Fibroblast of lung (primary cell): ENCODE measurements at regions not wholly inside any gene's neighbourhood (a gene's known extent, or its start where the extent isn't known, plus 50 kb on each side); places are given as distances from the start of the nearest gene placed in this dataset.

Source experiments
- DNase-seq, 2 donors: peaks; one replicate each; pipeline versions ENCODE4 v3.0.0 to v3.0.0-alpha.2; 2010; ENCODE audit warnings: low read depth in 2 of 2
- H2AFZ ChIP-seq: 2 replicates; pipeline ENCODE4 v1.5.1; 2012; ENCODE audit warnings: low read length, control low read depth, inconsistent platforms
- H3K27ac ChIP-seq: 2 replicates; pipeline ENCODE4 v1.5.1; 2011; ENCODE audit warnings: low read length, control low read depth; ENCODE audit not compliant: insufficient read depth
- H3K27me3 ChIP-seq: 2 replicates; pipeline ENCODE4 v1.5.1; 2011; ENCODE audit warnings: mild to moderate bottlenecking, low read length; ENCODE audit not compliant: control insufficient read depth, insufficient read depth
- H3K36me3 ChIP-seq: 2 replicates; pipeline ENCODE4 v1.5.1; 2011; ENCODE audit warnings: low read length; ENCODE audit not compliant: control insufficient read depth, insufficient read depth
- H3K4me1 ChIP-seq: 2 replicates; pipeline ENCODE4 v1.5.1; 2011; ENCODE audit warnings: low read length; ENCODE audit not compliant: control insufficient read depth, insufficient read depth; ENCODE audit errors: extremely low read depth
- H3K4me2 ChIP-seq: 2 replicates; pipeline ENCODE4 v1.5.1; 2011; ENCODE audit warnings: low read length, control low read depth; ENCODE audit not compliant: insufficient read depth; ENCODE audit errors: extremely low read depth
- H3K4me3 ChIP-seq, 4 experiments: fragments of 200-600 bp in 1 of 4; sonication (generic) in 1 of 4; replicated peaks in 1 of 4; 2 replicates each; pipeline ENCODE4 v1.5.1; 2011 to 2016; ENCODE audit warnings: low read length in 4 of 4, low read depth in 3 of 4, mild to moderate bottlenecking in 3 of 4, control low read depth in 2 of 4, inconsistent platforms in 1 of 4, mixed read lengths in 1 of 4; ENCODE audit not compliant: insufficient read depth in 1 of 4; ENCODE audit errors: control extremely low read depth in 1 of 4
- H3K79me2 ChIP-seq: 2 replicates; pipeline ENCODE4 v1.5.1; 2012; ENCODE audit warnings: mild to moderate bottlenecking, low read length, inconsistent platforms; ENCODE audit not compliant: control insufficient read depth, insufficient read depth
- H3K9ac ChIP-seq: 2 replicates; pipeline ENCODE4 v1.5.1; 2011; ENCODE audit warnings: mild to moderate bottlenecking, low read length, control low read depth; ENCODE audit not compliant: insufficient read depth
- H3K9me3 ChIP-seq: 2 replicates; pipeline ENCODE4 v1.5.1; 2012; ENCODE audit warnings: low read depth, low read length; ENCODE audit not compliant: control insufficient read depth, insufficient read depth
- H4K20me1 ChIP-seq: 2 replicates; pipeline ENCODE4 v1.5.1; 2011; ENCODE audit warnings: low read length; ENCODE audit not compliant: control insufficient read depth, insufficient read depth; ENCODE audit errors: extremely low read depth
- EZH2 ChIP-seq: IDR thresholded peaks from 2 replicates; pipeline ENCODE4 v1.5.1; 2012; ENCODE audit warnings: low read length, control low read depth, mild to moderate bottlenecking; ENCODE audit errors: missing control alignments
- TF ChIP-seq, protein P1 (sequence below), 2 donors: IDR thresholded peaks in 1 of 2; conservative IDR thresholded peaks in 1 of 2; 1 replicate in 1 of 2; 2 replicates in 1 of 2; pipeline ENCODE4 v1.5.1; 2011 to 2012; ENCODE audit warnings: low read length in 2 of 2, control low read depth in 1 of 2, inconsistent platforms in 1 of 2, low read depth in 1 of 2, mild to moderate bottlenecking in 1 of 2

GRCh38 chr10:112087953-112088456 lies 95.6 kb downstream of the GPAM start:
- TF ChIP-seq EZH2, result no peak
- TF ChIP-seq, protein P1, sequence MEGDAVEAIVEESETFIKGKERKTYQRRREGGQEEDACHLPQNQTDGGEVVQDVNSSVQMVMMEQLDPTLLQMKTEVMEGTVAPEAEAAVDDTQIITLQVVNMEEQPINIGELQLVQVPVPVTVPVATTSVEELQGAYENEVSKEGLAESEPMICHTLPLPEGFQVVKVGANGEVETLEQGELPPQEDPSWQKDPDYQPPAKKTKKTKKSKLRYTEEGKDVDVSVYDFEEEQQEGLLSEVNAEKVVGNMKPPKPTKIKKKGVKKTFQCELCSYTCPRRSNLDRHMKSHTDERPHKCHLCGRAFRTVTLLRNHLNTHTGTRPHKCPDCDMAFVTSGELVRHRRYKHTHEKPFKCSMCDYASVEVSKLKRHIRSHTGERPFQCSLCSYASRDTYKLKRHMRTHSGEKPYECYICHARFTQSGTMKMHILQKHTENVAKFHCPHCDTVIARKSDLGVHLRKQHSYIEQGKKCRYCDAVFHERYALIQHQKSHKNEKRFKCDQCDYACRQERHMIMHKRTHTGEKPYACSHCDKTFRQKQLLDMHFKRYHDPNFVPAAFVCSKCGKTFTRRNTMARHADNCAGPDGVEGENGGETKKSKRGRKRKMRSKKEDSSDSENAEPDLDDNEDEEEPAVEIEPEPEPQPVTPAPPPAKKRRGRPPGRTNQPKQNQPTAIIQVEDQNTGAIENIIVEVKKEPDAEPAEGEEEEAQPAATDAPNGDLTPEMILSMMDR (conservative IDR thresholded peaks at IDR 0.05 in 1 of 2, IDR thresholded peaks at IDR 0.05 in 1 of 2; ENCODE audit: low read depth in 1 of 2, low read length in 2 of 2), result no peak
- Histone ChIP-seq H3K9ac (no peak overlapping the region), H3K4me3 (no peak overlapping the region)

DNA sequence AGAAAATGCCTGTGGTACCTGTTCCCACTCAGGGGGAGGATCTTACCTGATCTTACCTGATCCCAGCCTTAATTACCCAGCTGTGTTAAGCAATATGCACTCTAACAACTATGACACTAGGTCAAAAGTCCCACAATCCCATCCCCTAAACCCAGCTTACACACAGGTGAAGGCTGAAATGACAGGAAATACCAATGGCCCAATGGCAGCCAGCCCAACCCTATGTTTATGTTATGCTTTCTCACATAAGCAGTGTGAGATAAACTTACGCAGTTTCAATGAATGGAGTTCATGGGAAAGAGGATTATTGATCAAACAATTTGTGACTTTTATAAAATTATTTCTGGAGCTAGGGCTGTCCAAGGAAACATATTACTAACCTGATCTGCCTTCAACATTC lies 91.9 kb downstream of the GPAM start:
- H3K27ac ChIP-seq, result no peak overlapping the region

More at GRCh38 chr10:112087953-112088456, 95.6 kb downstream of the GPAM start:
- DNase-seq, result no peak
- Histone ChIP-seq H3K79me2 (no peaks in the 10 kb centered on the region), H3K9me3 (no peaks in the 10 kb centered on the region), H4K20me1 (no peaks in the 10 kb centered on the region), H3K27me3 (no peaks in the 10 kb centered on the region), H3K27ac (no peak overlapping the region), H2AFZ (no peak overlapping the region), H3K36me3 (no peaks in the 10 kb centered on the region), H3K4me1 (no peaks in the 10 kb centered on the region), H3K4me2 (no peak overlapping the region)

GRCh38 chr10:112092519-112092918 lies 91.0 kb downstream of the GPAM start:
- TF ChIP-seq, protein P1 (conservative IDR thresholded peaks at IDR 0.05 in 1 of 2, IDR thresholded peaks at IDR 0.05 in 1 of 2; ENCODE audit: low read depth in 1 of 2, low read length in 2 of 2), result no peak
- TF ChIP-seq EZH2, result no peak
- no peak for DNase-seq

More for the DNA sequence above, 91.9 kb downstream of the GPAM start:
- no peak overlapping the region for H3K9ac ChIP-seq
- no peak for DNase-seq
- no peak overlapping the region for H2AFZ ChIP-seq
- no peak overlapping the region for H3K4me2 ChIP-seq
- no peaks in the 10 kb centered on the region for H3K27me3 ChIP-seq
- H3K4me3 ChIP-seq, result no peak overlapping the region
- no peaks in the 10 kb centered on the region for H4K20me1 ChIP-seq
- no peaks in the 10 kb centered on the region for H3K79me2 ChIP-seq
- H3K36me3 ChIP-seq, result no peaks in the 10 kb centered on the region
- H3K4me1 ChIP-seq, result no peaks in the 10 kb centered on the region
- no peaks in the 10 kb centered on the region for H3K9me3 ChIP-seq
- TF ChIP-seq, protein P1 (conservative IDR thresholded peaks at IDR 0.05 in 1 of 2, IDR thresholded peaks at IDR 0.05 in 1 of 2; ENCODE audit: low read depth in 1 of 2, low read length in 2 of 2), result no peak
- no peak for TF ChIP-seq EZH2

More at GRCh38 chr10:112092519-112092918, 91.0 kb downstream of the GPAM start:
- H3K9ac ChIP-seq, result no peak overlapping the region
- no peak overlapping the region for H2AFZ ChIP-seq
- no peak overlapping the region for H3K4me3 ChIP-seq
- H3K27ac ChIP-seq, result no peak overlapping the region
- no peaks in the 10 kb centered on the region for H3K79me2 ChIP-seq
- no peaks in the 10 kb centered on the region for H3K27me3 ChIP-seq
- H4K20me1 ChIP-seq, result no peaks in the 10 kb centered on the region
- H3K4me2 ChIP-seq, result no peak overlapping the region
- H3K9me3 ChIP-seq, result no peaks in the 10 kb centered on the region
- H3K4me1 ChIP-seq, result no peaks in the 10 kb centered on the region
- H3K36me3 ChIP-seq, result no peaks in the 10 kb centered on the region
